ENCODE measurements at regions not wholly inside any gene's neighbourhood (a gene's known extent, or its start where the extent isn't known, plus 50 kb on each side); places are given as distances from the start of the nearest gene placed in this dataset.

DNA sequence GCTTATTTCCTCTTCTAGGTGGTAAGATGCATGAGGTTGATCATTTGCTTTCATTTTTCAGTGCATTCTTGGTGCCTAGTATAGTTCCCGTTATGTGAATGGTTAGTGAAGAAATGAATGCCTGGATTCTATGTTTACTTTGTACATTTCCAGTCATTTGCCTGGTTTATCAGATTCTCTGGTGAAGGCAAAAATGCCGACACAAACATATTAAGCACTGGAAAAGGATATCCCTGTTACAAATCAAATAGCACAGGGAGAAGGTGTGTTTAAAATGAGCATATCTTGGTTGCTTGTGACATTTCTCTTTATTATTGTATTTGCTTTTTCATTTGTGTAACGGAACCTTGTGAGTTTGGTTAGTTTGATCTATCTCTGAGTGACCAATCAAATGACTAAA, 211.3 kb downstream of the MBL2 start:
- no peak for DNase-seq (ENCODE audit: low read depth, low spot score)
- POLR2A ChIA-PET = no interaction called here
- CTCF ChIA-PET = interaction anchor here (1.6 kb wide), 1 partner anchor 254 kb away, joined by 10 read pairs; no protein-coding TSS in a partner anchor
- TF ChIP-seq, protein P1, sequence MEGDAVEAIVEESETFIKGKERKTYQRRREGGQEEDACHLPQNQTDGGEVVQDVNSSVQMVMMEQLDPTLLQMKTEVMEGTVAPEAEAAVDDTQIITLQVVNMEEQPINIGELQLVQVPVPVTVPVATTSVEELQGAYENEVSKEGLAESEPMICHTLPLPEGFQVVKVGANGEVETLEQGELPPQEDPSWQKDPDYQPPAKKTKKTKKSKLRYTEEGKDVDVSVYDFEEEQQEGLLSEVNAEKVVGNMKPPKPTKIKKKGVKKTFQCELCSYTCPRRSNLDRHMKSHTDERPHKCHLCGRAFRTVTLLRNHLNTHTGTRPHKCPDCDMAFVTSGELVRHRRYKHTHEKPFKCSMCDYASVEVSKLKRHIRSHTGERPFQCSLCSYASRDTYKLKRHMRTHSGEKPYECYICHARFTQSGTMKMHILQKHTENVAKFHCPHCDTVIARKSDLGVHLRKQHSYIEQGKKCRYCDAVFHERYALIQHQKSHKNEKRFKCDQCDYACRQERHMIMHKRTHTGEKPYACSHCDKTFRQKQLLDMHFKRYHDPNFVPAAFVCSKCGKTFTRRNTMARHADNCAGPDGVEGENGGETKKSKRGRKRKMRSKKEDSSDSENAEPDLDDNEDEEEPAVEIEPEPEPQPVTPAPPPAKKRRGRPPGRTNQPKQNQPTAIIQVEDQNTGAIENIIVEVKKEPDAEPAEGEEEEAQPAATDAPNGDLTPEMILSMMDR (IDR thresholded peaks at IDR 0.05; ENCODE audit: low read depth, low read length) = no peak
- Histone ChIP-seq H3K9me3 (ENCODE audit: control insufficient read depth, insufficient read depth, low read length) (no peaks in the 10 kb centered on the region), H3K4me3 (ENCODE audit: low read depth, low read length) (no peak overlapping the region), H3K27me3 (ENCODE audit: control insufficient read depth, insufficient read depth, low read length) (no peaks in the 10 kb centered on the region), H3K27ac (ENCODE audit: low read depth, low read length) (no peak overlapping the region)

DNA sequence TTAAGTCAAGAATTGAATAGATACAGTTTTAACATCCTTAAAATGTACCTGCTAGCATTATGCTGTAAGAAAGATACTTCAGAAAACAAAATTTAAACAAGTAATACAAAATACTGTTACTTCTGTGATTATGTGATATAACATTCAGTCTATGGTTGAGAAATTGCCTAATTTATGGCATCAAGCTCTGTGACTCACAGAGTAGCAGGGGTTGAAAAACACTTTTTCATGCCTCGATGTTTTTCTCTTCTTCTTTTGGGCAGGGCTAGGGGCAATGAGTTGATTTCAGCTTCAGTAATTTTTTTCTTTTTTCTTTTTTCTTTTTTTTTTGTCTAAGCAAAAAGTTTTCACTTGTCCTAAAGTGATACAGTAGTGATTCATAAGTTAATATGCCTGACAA, 209.2 kb downstream of the MBL2 start:
- Histone ChIP-seq H3K27me3 (ENCODE audit: control insufficient read depth, insufficient read depth, low read length) (no peaks in the 10 kb centered on the region), H3K9me3 (ENCODE audit: control insufficient read depth, insufficient read depth, low read length) (no peaks in the 10 kb centered on the region), H3K27ac (ENCODE audit: low read depth, low read length) (no peak overlapping the region), H3K4me3 (ENCODE audit: low read depth, low read length) (no peak overlapping the region)
- TF ChIP-seq, protein P1 (IDR thresholded peaks at IDR 0.05; ENCODE audit: low read depth, low read length) = no peak
- DNase-seq (ENCODE audit: low read depth, low spot score) = no peak
- POLR2A ChIA-PET = no interaction called here
- CTCF ChIA-PET = interaction anchor here (1.1 kb wide), 1 partner anchor 250 kb away, joined by 7 read pairs; the partner anchor contains the start of gene DKK1

DNA sequence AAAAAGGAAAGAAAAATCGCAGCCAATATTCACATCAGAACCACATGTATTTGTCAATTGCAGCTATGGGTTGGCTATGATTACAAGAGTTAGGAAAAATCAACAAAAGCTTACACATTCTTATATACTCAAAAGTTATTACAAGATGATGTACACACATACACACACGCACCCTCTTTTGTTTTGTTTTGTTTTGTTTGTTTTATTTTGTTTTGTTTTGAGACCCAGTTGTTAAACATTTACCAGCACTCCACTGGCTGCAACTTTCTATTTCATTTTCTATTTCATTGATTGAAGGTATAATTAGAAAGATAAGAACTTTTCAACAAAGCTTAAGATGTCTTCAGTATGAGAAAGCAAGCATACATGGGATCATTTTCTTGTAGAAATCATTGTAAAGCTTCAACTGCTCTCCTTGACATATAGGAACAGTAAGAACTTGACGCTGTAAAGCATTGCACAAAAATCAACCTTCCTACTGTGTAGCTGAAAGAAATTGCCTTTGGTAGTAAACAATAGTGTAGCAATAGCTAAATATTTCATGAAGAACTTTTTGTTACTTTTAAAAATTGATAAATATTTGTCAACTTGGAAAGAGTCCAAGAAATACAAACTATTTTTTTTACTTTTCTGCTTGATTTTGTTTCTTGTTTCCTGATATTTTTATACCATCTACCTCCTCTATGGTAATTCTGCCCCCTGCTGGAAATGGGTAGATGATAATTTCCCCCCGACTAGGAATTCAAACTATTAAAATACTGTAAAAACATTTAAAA, 205.9 kb downstream of the MBL2 start:
- peak; percentile 23 for DNase-seq (ENCODE audit: low read depth, low spot score)
- TF ChIP-seq, protein P1 (IDR thresholded peaks at IDR 0.05; ENCODE audit: low read depth, low read length) = peak; percentile 74
- no peak overlapping the region for H3K4me3 ChIP-seq (ENCODE audit: low read depth, low read length)
- no peak overlapping the region for H3K27ac ChIP-seq (ENCODE audit: low read depth, low read length)
- CTCF ChIA-PET = interaction anchor here (0.6 to 4.3 kb wide), 41 partner anchors 8 to 1573 kb away, joined by 3 to 222 read pairs (median 4); partner anchors contain the start of gene DKK1
- H3K9me3 ChIP-seq (ENCODE audit: control insufficient read depth, insufficient read depth, low read length) = no peaks in the 10 kb centered on the region
- no peaks in the 10 kb centered on the region for H3K27me3 ChIP-seq (ENCODE audit: control insufficient read depth, insufficient read depth, low read length)
- POLR2A ChIA-PET = interaction anchor here (1.2 kb wide), 1 partner anchor 258 kb away, joined by 4 read pairs; no protein-coding TSS in a partner anchor

DNA sequence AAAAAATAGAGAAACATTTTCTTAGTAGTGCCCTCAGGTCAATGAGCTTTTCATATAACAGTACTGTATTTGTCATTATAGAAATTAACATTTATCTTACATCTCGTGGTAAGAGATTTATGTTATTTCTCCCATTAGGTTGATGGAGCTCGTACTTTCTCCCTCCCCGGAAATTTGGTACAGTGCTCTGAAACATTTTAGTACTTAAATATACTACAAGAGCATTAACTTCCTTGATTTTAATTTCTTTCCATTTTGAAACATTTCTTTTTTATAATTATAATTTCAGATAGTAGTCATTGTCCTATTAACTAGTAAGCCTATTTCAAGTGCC, 205.4 kb downstream of the MBL2 start:
- H3K9me3 ChIP-seq (ENCODE audit: control insufficient read depth, insufficient read depth, low read length) = no peaks in the 10 kb centered on the region
- DNase-seq (ENCODE audit: low read depth, low spot score) = no peak
- ChIA-PET POLR2A (interaction anchor here (1.2 kb wide), 1 partner anchor 259 kb away, joined by 4 read pairs; no protein-coding TSS in a partner anchor), CTCF (interaction anchor here (0.8 to 4.3 kb wide), 37 partner anchors 8 to 1573 kb away, joined by 3 to 222 read pairs (median 4); partner anchors contain the start of gene DKK1)
- no peaks in the 10 kb centered on the region for H3K27me3 ChIP-seq (ENCODE audit: control insufficient read depth, insufficient read depth, low read length)
- TF ChIP-seq, protein P1 (IDR thresholded peaks at IDR 0.05; ENCODE audit: low read depth, low read length) = no peak
- H3K4me3 ChIP-seq (ENCODE audit: low read depth, low read length) = no peak overlapping the region
- H3K27ac ChIP-seq (ENCODE audit: low read depth, low read length) = no peak overlapping the region

DNA sequence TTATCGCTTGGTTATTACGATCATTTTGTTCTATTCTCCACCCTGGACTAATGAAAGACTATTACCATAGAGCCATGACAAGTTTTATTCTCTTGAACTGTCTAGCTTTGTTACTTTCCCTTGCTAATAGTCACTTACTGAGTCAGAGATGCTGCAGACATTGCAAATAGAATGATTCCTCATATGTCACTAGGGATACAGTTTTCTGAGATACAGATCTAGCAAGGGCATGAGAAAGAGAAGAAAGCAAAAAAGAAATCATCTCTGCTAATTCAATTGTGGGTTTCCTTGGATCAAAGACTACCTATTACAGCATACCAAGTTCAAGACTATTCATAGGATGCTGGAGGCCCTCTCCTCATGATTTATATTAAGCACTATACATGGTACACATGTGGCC, 204.3 kb downstream of the MBL2 start:
- TF ChIP-seq, protein P1 (IDR thresholded peaks at IDR 0.05; ENCODE audit: low read depth, low read length) = no peak
- Histone ChIP-seq H3K27me3 (ENCODE audit: control insufficient read depth, insufficient read depth, low read length) (no peaks in the 10 kb centered on the region), H3K4me3 (ENCODE audit: low read depth, low read length) (no peak overlapping the region), H3K9me3 (ENCODE audit: control insufficient read depth, insufficient read depth, low read length) (no peaks in the 10 kb centered on the region), H3K27ac (ENCODE audit: low read depth, low read length) (no peak overlapping the region)
- CTCF ChIA-PET = interaction anchor here (1.3 to 4.3 kb wide), 7 partner anchors 10 to 459 kb away, joined by 3 to 222 read pairs (median 19); partner anchors contain the start of gene DKK1
- DNase-seq (ENCODE audit: low read depth, low spot score) = no peak
- POLR2A ChIA-PET = no interaction called here
